ENCODE measurements at regions not wholly inside any gene's neighbourhood (a gene's known extent, or its start where the extent isn't known, plus 50 kb on each side); places are given as distances from the start of the nearest gene placed in this dataset.

GRCh38 chr5:143533475-143533874 lies 130.0 kb upstream of the NR3C1 start:
- Mint-ChIP-seq H3K4me1 (ENCODE audit: low read depth) (peaks cover 41% of the 10 kb centered on the region), H3K27ac (no peak overlapping the region), H3K9me3 (no peaks in the 10 kb centered on the region), H3K4me3 (no peak overlapping the region), H3K27me3 (ENCODE audit: insufficient read depth) (no peaks in the 10 kb centered on the region; the same call in 1 of the 2 replicates), H3K36me3 (ENCODE audit: low read depth) (no peaks in the 10 kb centered on the region; the same call in 1 of the 2 replicates)
- TF ChIP-seq, protein P1, sequence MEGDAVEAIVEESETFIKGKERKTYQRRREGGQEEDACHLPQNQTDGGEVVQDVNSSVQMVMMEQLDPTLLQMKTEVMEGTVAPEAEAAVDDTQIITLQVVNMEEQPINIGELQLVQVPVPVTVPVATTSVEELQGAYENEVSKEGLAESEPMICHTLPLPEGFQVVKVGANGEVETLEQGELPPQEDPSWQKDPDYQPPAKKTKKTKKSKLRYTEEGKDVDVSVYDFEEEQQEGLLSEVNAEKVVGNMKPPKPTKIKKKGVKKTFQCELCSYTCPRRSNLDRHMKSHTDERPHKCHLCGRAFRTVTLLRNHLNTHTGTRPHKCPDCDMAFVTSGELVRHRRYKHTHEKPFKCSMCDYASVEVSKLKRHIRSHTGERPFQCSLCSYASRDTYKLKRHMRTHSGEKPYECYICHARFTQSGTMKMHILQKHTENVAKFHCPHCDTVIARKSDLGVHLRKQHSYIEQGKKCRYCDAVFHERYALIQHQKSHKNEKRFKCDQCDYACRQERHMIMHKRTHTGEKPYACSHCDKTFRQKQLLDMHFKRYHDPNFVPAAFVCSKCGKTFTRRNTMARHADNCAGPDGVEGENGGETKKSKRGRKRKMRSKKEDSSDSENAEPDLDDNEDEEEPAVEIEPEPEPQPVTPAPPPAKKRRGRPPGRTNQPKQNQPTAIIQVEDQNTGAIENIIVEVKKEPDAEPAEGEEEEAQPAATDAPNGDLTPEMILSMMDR (IDR thresholded peaks at IDR 0.05): no peak
- no peak for DNase-seq

- no peaks in the 10 kb centered on the region; the same call in 1 of the 2 replicates for H3K36me3 Mint-ChIP-seq (ENCODE audit: low read depth)
- H3K4me3 Mint-ChIP-seq: no peak overlapping the region
- H3K4me1 Mint-ChIP-seq (ENCODE audit: low read depth): peaks cover 29% of the 10 kb centered on the region
- peak overlapping the region; percentile 14; the same call in 1 of the 2 replicates for H3K27ac Mint-ChIP-seq
- no peaks in the 10 kb centered on the region for H3K9me3 Mint-ChIP-seq
- H3K27me3 Mint-ChIP-seq (ENCODE audit: insufficient read depth): no peaks in the 10 kb centered on the region
- TF ChIP-seq, protein P1 (IDR thresholded peaks at IDR 0.05): no peak
- peak; percentile 34 for DNase-seq
These were observed 124.3 kb upstream of the NR3C1 start for GRCh38 chr5:143527808-143528207.

DNA sequence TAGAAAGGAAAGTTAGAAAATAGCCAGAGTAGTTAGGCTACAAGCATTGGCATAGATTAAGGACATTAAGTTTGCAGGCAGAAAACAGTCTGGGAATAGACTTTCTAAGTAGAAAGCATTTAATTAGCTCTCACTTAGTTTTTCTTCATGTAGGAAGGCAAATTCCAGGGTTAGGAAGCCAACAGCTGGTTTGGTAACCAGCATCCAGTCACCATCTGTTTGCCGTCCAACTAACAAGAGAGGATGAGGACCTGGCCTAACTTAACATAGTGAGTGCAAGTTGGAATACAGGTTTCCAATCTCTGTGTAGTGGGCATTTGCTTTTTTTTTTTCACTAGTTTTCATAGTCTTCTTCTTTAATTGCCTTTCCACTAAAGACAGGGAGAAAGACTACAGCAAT lies 121.7 kb upstream of the NR3C1 start:
- no peak for DNase-seq
- Mint-ChIP-seq H3K4me1 (ENCODE audit: low read depth) (peaks cover 23% of the 10 kb centered on the region), H3K27me3 (ENCODE audit: insufficient read depth) (no peaks in the 10 kb centered on the region), H3K9me3 (no peaks in the 10 kb centered on the region), H3K4me3 (no peak overlapping the region), H3K27ac (no peak overlapping the region), H3K36me3 (ENCODE audit: low read depth) (no peaks in the 10 kb centered on the region)
- TF ChIP-seq, protein P1 (IDR thresholded peaks at IDR 0.05): no peak

- no peaks in the 10 kb centered on the region for H3K36me3 Mint-ChIP-seq (ENCODE audit: low read depth)
- no peaks in the 10 kb centered on the region for H3K27me3 Mint-ChIP-seq (ENCODE audit: insufficient read depth)
- peaks cover 23% of the 10 kb centered on the region for H3K4me1 Mint-ChIP-seq (ENCODE audit: low read depth)
- H3K27ac Mint-ChIP-seq: no peak overlapping the region
- TF ChIP-seq, protein P1 (IDR thresholded peaks at IDR 0.05): no peak
- DNase-seq: no peak
- H3K9me3 Mint-ChIP-seq: no peaks in the 10 kb centered on the region
- H3K4me3 Mint-ChIP-seq: no peak overlapping the region
These were observed 121.0 kb upstream of the NR3C1 start for GRCh38 chr5:143524338-143524945.

DNA sequence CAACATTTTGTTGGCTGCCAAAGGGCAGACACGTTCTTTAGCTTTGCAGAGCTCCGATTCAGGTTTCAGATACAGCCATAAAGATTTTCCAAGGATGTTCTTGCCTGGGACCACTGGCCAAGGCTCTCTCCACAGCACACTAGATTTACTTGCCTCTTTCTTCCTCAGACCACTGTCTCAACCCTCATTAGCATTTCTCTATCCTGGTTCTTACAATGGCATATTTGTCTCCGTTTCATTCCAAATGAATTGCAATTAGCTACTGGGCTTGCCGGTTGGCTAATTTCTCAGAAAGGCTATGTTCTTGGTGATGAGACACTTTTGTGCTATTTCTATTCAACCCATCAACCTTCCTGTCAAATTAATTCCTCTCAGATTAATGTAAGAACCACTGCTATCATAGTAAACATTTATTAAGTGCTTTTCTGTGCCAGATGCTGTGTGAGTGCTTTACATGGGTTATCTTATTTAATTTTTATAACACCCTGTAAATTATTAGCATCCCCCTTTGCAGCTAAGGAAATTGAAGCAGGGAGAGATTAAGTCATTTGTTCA lies 118.4 kb upstream of the NR3C1 start:
- no peak overlapping the region for H3K4me3 Mint-ChIP-seq
- no peaks in the 10 kb centered on the region for H3K9me3 Mint-ChIP-seq
- no peak overlapping the region for H3K27ac Mint-ChIP-seq
- no peaks in the 10 kb centered on the region for H3K36me3 Mint-ChIP-seq (ENCODE audit: low read depth)
- peaks cover 11% of the 10 kb centered on the region for H3K4me1 Mint-ChIP-seq (ENCODE audit: low read depth)
- DNase-seq: no peak
- TF ChIP-seq, protein P1 (IDR thresholded peaks at IDR 0.05): no peak
- H3K27me3 Mint-ChIP-seq (ENCODE audit: insufficient read depth): no peaks in the 10 kb centered on the region
